ENCODE measurements at regions not wholly inside any gene's neighbourhood (a gene's known extent, or its start where the extent isn't known, plus 50 kb on each side); places are given as distances from the start of the nearest gene placed in this dataset.
"Not testable (repeated sequence)": the region's sequence is repeated elsewhere in the genome, so short reads cannot be mapped to it uniquely, and the experiment has no call there.

DNA sequence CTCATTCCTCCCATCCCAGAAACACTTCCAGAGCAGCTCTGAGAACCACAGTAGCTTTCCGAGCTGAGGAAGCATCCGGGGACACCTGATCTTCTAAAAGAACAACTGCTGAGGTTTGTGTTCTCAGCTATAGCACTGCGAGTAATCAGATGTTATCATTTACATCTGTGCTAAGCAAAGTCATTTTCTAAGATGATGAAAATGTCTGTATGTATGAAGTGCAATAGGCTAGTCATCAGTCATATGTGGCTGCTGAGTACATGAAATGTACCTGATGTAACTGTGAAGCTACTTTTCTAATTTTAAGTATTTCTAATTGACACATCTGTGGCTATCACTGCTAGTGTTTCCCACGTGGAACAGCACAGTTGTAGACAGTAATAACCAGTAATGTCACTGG is 582.0 kb downstream of the RPIA start:
- H3K4me3 ChIP-seq (replicated peaks; ENCODE audit: low read depth, low read length); H3K36me3 ChIP-seq (ENCODE audit: control insufficient read depth, insufficient read depth, low read length); H3K27me3 ChIP-seq (replicated peaks; ENCODE audit: control insufficient read depth, insufficient read depth, low read length); DNase-seq (ENCODE audit: extremely low read depth, insufficient read length): not testable (repeated sequence)

DNA sequence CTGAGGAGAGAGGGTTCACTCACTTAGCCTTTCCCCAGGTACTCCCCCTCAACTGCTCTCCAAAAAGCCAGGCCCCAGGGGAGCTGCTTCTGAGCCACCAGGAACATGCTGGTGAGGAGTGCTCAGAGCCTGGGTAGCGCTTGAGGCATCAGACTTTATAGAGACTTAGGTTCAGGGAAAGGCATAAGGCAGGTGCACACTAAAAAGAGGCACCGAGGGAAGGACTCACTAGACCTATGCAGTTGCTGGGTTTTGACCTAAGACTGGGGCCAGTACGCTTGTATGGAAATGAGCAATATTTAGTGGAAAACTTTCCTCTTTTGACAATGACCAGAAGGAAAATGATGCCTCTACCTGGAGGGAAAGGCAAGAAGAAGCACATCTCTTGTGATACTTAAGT is 589.1 kb downstream of the RPIA start:
- not testable (repeated sequence) for H3K36me3 ChIP-seq (ENCODE audit: control insufficient read depth, insufficient read depth, low read length); DNase-seq (ENCODE audit: extremely low read depth, insufficient read length); H3K4me3 ChIP-seq (replicated peaks; ENCODE audit: low read depth, low read length); H3K27me3 ChIP-seq (replicated peaks; ENCODE audit: control insufficient read depth, insufficient read depth, low read length)

- H3K27me3 ChIP-seq (replicated peaks; ENCODE audit: control insufficient read depth, insufficient read depth, low read length); DNase-seq (ENCODE audit: extremely low read depth, insufficient read length); H3K4me3 ChIP-seq (replicated peaks; ENCODE audit: low read depth, low read length); H3K36me3 ChIP-seq (ENCODE audit: control insufficient read depth, insufficient read depth, low read length): not testable (repeated sequence)
Observed at GRCh38 chr2:89286448-89287080, 595.1 kb downstream of the RPIA start.

GRCh38 chr2:89287084-89287483 is 595.6 kb downstream of the RPIA start:
- not testable (repeated sequence) for H3K27me3 ChIP-seq (replicated peaks; ENCODE audit: control insufficient read depth, insufficient read depth, low read length); H3K36me3 ChIP-seq (ENCODE audit: control insufficient read depth, insufficient read depth, low read length); DNase-seq (ENCODE audit: extremely low read depth, insufficient read length); H3K4me3 ChIP-seq (replicated peaks; ENCODE audit: low read depth, low read length)

- H3K36me3 ChIP-seq (ENCODE audit: control insufficient read depth, insufficient read depth, low read length); H3K27me3 ChIP-seq (replicated peaks; ENCODE audit: control insufficient read depth, insufficient read depth, low read length); H3K4me3 ChIP-seq (replicated peaks; ENCODE audit: low read depth, low read length); DNase-seq (ENCODE audit: extremely low read depth, insufficient read length): not testable (repeated sequence)
Observed at GRCh38 chr2:89291717-89292298, 600.3 kb downstream of the RPIA start.

GRCh38 chr2:89293399-89293798 is 601.9 kb downstream of the RPIA start:
- not testable (repeated sequence) for H3K36me3 ChIP-seq (ENCODE audit: control insufficient read depth, insufficient read depth, low read length); DNase-seq (ENCODE audit: extremely low read depth, insufficient read length); H3K27me3 ChIP-seq (replicated peaks; ENCODE audit: control insufficient read depth, insufficient read depth, low read length); H3K4me3 ChIP-seq (replicated peaks; ENCODE audit: low read depth, low read length)

DNA sequence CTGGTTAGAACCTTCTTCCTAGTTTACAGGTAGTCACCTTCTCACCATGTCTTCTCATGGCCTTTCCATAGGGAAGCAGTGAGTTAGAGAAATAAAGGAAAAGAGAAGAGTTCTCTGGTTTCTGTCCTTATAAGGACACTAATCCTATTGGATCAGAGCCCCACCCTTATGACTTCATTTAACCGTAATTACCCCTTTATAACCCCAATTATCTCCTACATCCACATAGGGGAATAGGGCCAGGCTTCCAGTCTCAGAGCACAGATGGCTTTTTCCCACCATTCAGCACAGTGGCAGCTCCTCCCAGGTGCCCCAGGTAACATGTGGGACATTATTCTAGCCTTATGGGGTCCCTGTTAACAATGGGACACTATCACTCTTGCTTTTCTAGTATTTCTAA is 602.9 kb downstream of the RPIA start:
- H3K36me3 ChIP-seq (ENCODE audit: control insufficient read depth, insufficient read depth, low read length); H3K4me3 ChIP-seq (replicated peaks; ENCODE audit: low read depth, low read length); DNase-seq (ENCODE audit: extremely low read depth, insufficient read length); H3K27me3 ChIP-seq (replicated peaks; ENCODE audit: control insufficient read depth, insufficient read depth, low read length): not testable (repeated sequence)

GRCh38 chr2:89296820-89297398 is 605.4 kb downstream of the RPIA start:
- DNase-seq (ENCODE audit: extremely low read depth, insufficient read length); H3K36me3 ChIP-seq (ENCODE audit: control insufficient read depth, insufficient read depth, low read length); H3K27me3 ChIP-seq (replicated peaks; ENCODE audit: control insufficient read depth, insufficient read depth, low read length); H3K4me3 ChIP-seq (replicated peaks; ENCODE audit: low read depth, low read length): not testable (repeated sequence)

DNA sequence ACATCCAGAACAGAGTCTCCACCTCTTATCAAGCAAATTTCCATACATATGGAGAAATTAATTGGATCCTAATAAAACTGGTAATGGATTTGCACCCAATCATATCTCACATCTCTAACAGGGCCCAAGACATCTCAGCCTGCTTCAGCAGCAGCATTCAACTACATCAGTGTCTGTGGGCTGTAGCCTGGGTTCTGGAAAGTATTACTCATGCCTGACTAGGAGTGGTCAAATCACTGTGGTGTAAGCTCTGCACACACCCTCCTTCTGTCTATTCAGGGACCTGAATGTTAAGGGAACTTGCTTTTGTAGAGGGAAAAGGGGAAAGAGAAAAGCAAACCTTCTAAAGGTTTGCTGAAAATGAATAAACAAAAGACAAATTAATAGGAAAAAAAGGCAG is 607.7 kb downstream of the RPIA start:
- not testable (repeated sequence) for H3K4me3 ChIP-seq (replicated peaks; ENCODE audit: low read depth, low read length); H3K36me3 ChIP-seq (ENCODE audit: control insufficient read depth, insufficient read depth, low read length); DNase-seq (ENCODE audit: extremely low read depth, insufficient read length); H3K27me3 ChIP-seq (replicated peaks; ENCODE audit: control insufficient read depth, insufficient read depth, low read length)

- not testable (repeated sequence) for H3K36me3 ChIP-seq (ENCODE audit: control insufficient read depth, insufficient read depth, low read length); DNase-seq (ENCODE audit: extremely low read depth, insufficient read length); H3K27me3 ChIP-seq (replicated peaks; ENCODE audit: control insufficient read depth, insufficient read depth, low read length); H3K4me3 ChIP-seq (replicated peaks; ENCODE audit: low read depth, low read length)
Observed at GRCh38 chr2:89305623-89306022, 614.1 kb downstream of the RPIA start.

DNA sequence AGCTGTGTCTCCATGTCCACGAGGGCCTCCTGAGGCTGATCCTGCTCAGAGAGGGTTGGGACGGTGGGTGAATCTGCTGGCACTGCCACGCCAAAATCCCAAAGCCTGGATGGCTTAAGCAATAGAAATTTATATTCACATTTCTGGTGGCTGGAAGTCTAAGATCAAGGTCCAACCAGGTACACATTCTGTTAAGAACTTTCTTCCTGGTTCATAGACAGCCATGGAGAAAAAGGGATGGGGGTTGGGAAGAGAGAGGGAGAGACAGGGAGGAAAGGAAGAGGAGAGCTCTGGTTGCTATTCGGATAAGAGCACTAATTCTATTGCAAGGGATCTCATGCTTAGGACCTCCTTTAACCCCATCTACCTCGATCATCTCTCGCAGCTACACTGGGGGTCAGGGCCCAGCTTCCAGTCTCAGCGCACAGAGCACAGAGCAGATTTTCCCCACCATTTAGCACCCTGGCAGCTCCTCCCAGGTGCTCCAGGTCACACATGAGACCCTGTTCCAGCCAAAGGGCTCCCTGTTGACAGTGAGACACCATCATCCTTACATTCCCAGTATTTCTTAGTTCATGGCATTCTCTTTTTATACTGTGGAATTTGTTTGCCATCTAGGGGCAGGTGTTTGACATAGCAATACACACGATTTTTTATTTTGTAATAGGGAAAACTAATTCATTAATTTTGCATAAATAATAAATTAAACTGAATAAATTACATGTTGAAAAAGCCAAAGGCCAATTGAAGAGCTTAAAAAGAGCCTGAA is 615.6 kb downstream of the RPIA start:
- not testable (repeated sequence) for DNase-seq (ENCODE audit: extremely low read depth, insufficient read length); H3K36me3 ChIP-seq (ENCODE audit: control insufficient read depth, insufficient read depth, low read length); H3K4me3 ChIP-seq (replicated peaks; ENCODE audit: low read depth, low read length); H3K27me3 ChIP-seq (replicated peaks; ENCODE audit: control insufficient read depth, insufficient read depth, low read length)

DNA sequence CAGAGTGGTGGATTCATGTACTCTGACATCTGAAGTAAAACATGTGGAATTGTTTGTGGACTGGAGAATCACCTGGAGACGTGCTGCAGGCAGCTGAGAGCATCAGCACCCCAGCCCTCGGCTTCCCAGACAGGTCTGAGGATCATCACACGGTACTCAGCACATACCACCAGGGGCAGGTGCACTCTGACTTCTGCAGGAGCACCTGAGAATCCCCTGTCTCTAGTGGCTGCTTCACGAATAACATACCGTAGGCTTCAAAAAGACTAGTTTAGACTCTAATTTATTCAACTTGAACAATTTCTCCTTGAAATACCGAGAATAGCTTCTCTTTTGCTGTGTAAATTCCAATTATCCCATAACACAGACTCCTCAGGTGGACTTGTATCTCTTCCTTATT is 627.5 kb downstream of the RPIA start:
- not testable (repeated sequence) for H3K27me3 ChIP-seq (replicated peaks; ENCODE audit: control insufficient read depth, insufficient read depth, low read length); H3K36me3 ChIP-seq (ENCODE audit: control insufficient read depth, insufficient read depth, low read length); DNase-seq (ENCODE audit: extremely low read depth, insufficient read length); H3K4me3 ChIP-seq (replicated peaks; ENCODE audit: low read depth, low read length)

GRCh38 chr2:89325894-89326293 is 634.4 kb downstream of the RPIA start:
- H3K36me3 ChIP-seq (ENCODE audit: control insufficient read depth, insufficient read depth, low read length); DNase-seq (ENCODE audit: extremely low read depth, insufficient read length); H3K4me3 ChIP-seq (replicated peaks; ENCODE audit: low read depth, low read length); H3K27me3 ChIP-seq (replicated peaks; ENCODE audit: control insufficient read depth, insufficient read depth, low read length): not testable (repeated sequence)
